ENCODE measurements at regions not wholly inside any gene's neighbourhood (a gene's known extent, or its start where the extent isn't known, plus 50 kb on each side); places are given as distances from the start of the nearest gene placed in this dataset.

DNA sequence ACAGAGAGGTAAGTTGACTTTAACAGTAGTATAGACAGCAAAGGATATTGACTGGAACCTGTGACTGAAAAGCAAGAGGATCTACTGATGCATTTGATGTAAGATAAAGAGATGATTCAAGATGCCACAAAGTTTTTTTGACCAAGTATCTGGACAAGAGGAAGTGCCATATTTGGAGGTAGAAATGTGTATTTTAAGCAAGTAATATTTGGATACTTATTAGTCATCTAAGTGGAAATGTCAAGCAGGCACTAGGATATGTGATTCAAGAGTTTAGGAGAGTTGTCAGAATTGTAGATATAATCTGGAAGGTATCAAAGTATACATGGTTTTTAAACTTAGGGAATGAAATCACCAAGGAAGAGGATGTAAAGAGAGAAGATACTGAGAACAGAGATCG, 686.1 kb upstream of the CHD1 start:
- Histone ChIP-seq H4K20me1 (ENCODE audit: control insufficient read depth, extremely low read depth, insufficient read depth, low read length) (no peaks in the 10 kb centered on the region), H3K4me2 (ENCODE audit: extremely low read depth, insufficient read depth, low read length) (no peak overlapping the region), H3K9me3 (ENCODE audit: control insufficient read depth, insufficient read depth, low read depth, low read length) (no peaks in the 10 kb centered on the region), H3K4me1 (ENCODE audit: control insufficient read depth, extremely low read depth, insufficient read depth, low read length) (no peaks in the 10 kb centered on the region), H3K79me2 (ENCODE audit: control insufficient read depth, insufficient read depth, low read length) (no peaks in the 10 kb centered on the region), H3K4me3 (replicated peaks in 1 of 4; ENCODE audit: control extremely low read depth in 1 of 4, insufficient read depth in 1 of 4, low read depth in 3 of 4, low read length in 4 of 4) (no peak overlapping the region), H3K36me3 (ENCODE audit: control insufficient read depth, insufficient read depth, low read length) (no peaks in the 10 kb centered on the region), H3K9ac (ENCODE audit: insufficient read depth, low read length) (no peak overlapping the region), H3K27ac (ENCODE audit: insufficient read depth, low read length) (no peak overlapping the region), H3K27me3 (ENCODE audit: control insufficient read depth, insufficient read depth, low read length) (no peaks in the 10 kb centered on the region), H2AFZ (ENCODE audit: low read length) (no peak overlapping the region)
- DNase-seq (ENCODE audit: low read depth in 2 of 2), result no peak
- TF ChIP-seq, protein P1, sequence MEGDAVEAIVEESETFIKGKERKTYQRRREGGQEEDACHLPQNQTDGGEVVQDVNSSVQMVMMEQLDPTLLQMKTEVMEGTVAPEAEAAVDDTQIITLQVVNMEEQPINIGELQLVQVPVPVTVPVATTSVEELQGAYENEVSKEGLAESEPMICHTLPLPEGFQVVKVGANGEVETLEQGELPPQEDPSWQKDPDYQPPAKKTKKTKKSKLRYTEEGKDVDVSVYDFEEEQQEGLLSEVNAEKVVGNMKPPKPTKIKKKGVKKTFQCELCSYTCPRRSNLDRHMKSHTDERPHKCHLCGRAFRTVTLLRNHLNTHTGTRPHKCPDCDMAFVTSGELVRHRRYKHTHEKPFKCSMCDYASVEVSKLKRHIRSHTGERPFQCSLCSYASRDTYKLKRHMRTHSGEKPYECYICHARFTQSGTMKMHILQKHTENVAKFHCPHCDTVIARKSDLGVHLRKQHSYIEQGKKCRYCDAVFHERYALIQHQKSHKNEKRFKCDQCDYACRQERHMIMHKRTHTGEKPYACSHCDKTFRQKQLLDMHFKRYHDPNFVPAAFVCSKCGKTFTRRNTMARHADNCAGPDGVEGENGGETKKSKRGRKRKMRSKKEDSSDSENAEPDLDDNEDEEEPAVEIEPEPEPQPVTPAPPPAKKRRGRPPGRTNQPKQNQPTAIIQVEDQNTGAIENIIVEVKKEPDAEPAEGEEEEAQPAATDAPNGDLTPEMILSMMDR (conservative IDR thresholded peaks at IDR 0.05 in 1 of 2, IDR thresholded peaks at IDR 0.05 in 1 of 2; ENCODE audit: low read depth in 1 of 2, low read length in 2 of 2), result no peak
- no peak for TF ChIP-seq EZH2 (IDR thresholded peaks at IDR 0.05; ENCODE audit: low read length, missing control alignments)

DNA sequence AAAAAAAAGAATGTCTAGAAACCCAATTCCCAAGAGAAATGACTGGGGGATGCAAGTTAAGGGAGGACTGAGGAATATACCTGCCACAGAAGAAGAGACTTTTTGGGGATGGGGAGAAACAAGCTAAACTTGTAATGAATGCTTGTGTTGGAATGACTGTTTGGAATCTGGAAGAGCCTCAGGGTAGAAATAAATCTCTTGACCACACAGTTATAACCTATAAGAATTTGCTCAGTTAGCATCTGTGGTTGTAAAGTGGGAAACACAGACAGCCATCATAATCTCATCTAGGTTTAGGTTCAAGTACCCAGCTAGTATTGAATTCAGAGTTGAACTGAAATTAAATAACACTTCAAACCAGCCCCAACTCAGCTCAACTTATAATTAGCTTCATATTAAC, 678.3 kb upstream of the CHD1 start:
- no peak overlapping the region for H3K4me3 ChIP-seq (replicated peaks in 1 of 4; ENCODE audit: control extremely low read depth in 1 of 4, insufficient read depth in 1 of 4, low read depth in 3 of 4, low read length in 4 of 4)
- TF ChIP-seq EZH2 (IDR thresholded peaks at IDR 0.05; ENCODE audit: low read length, missing control alignments), result no peak
- TF ChIP-seq, protein P1 (conservative IDR thresholded peaks at IDR 0.05 in 1 of 2, IDR thresholded peaks at IDR 0.05 in 1 of 2; ENCODE audit: low read depth in 1 of 2, low read length in 2 of 2), result no peak
- H3K27ac ChIP-seq (ENCODE audit: insufficient read depth, low read length), result no peak overlapping the region
- no peak overlapping the region for H3K9ac ChIP-seq (ENCODE audit: insufficient read depth, low read length)
- no peaks in the 10 kb centered on the region for H4K20me1 ChIP-seq (ENCODE audit: control insufficient read depth, extremely low read depth, insufficient read depth, low read length)
- H2AFZ ChIP-seq (ENCODE audit: low read length), result no peak overlapping the region
- no peaks in the 10 kb centered on the region for H3K4me1 ChIP-seq (ENCODE audit: control insufficient read depth, extremely low read depth, insufficient read depth, low read length)
- H3K4me2 ChIP-seq (ENCODE audit: extremely low read depth, insufficient read depth, low read length), result no peak overlapping the region
- no peaks in the 10 kb centered on the region for H3K27me3 ChIP-seq (ENCODE audit: control insufficient read depth, insufficient read depth, low read length)
- DNase-seq (ENCODE audit: low read depth in 2 of 2), result no peak
- no peaks in the 10 kb centered on the region for H3K79me2 ChIP-seq (ENCODE audit: control insufficient read depth, insufficient read depth, low read length)
- H3K9me3 ChIP-seq (ENCODE audit: control insufficient read depth, insufficient read depth, low read depth, low read length), result no peaks in the 10 kb centered on the region
- no peaks in the 10 kb centered on the region for H3K36me3 ChIP-seq (ENCODE audit: control insufficient read depth, insufficient read depth, low read length)

DNA sequence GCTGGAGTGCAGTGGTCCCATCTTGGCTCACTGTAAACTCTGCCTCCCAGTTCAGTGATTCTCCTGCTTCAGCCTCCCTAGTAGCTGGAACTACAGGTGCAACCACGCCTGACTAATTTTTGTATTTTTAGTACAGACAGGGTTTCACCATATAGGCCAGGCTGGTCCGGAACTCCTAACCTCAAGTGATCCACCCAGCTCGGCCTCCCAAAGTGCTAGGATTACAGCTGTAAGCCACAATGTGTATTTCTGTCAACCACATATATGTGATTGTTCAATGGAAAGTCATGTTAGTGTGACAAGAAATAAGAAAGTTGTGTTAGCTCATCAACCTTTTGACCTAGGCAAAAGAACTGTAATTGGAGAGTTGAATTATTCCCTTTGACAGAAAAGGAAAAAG, 677.1 kb upstream of the CHD1 start:
- Histone ChIP-seq H3K27me3 (ENCODE audit: control insufficient read depth, insufficient read depth, low read length) (no peaks in the 10 kb centered on the region), H3K9ac (ENCODE audit: insufficient read depth, low read length) (no peak overlapping the region), H3K9me3 (ENCODE audit: control insufficient read depth, insufficient read depth, low read depth, low read length) (no peaks in the 10 kb centered on the region), H2AFZ (ENCODE audit: low read length) (no peak overlapping the region), H3K4me2 (ENCODE audit: extremely low read depth, insufficient read depth, low read length) (no peak overlapping the region), H3K36me3 (ENCODE audit: control insufficient read depth, insufficient read depth, low read length) (no peaks in the 10 kb centered on the region), H3K79me2 (ENCODE audit: control insufficient read depth, insufficient read depth, low read length) (no peaks in the 10 kb centered on the region), H3K4me1 (ENCODE audit: control insufficient read depth, extremely low read depth, insufficient read depth, low read length) (no peaks in the 10 kb centered on the region), H3K4me3 (replicated peaks in 1 of 4; ENCODE audit: control extremely low read depth in 1 of 4, insufficient read depth in 1 of 4, low read depth in 3 of 4, low read length in 4 of 4) (no peak overlapping the region), H4K20me1 (ENCODE audit: control insufficient read depth, extremely low read depth, insufficient read depth, low read length) (no peaks in the 10 kb centered on the region), H3K27ac (ENCODE audit: insufficient read depth, low read length) (no peak overlapping the region)
- TF ChIP-seq, protein P1 (conservative IDR thresholded peaks at IDR 0.05 in 1 of 2, IDR thresholded peaks at IDR 0.05 in 1 of 2; ENCODE audit: low read depth in 1 of 2, low read length in 2 of 2), result no peak
- TF ChIP-seq EZH2 (IDR thresholded peaks at IDR 0.05; ENCODE audit: low read length, missing control alignments), result no peak
- DNase-seq (ENCODE audit: low read depth in 2 of 2), result no peak

All from fibroblast of lung (primary cell).